ENCODE measurements at regions not wholly inside any gene's neighbourhood (a gene's known extent, or its start where the extent isn't known, plus 50 kb on each side); places are given as distances from the start of the nearest gene placed in this dataset.

- TF ChIP-seq, protein P1, sequence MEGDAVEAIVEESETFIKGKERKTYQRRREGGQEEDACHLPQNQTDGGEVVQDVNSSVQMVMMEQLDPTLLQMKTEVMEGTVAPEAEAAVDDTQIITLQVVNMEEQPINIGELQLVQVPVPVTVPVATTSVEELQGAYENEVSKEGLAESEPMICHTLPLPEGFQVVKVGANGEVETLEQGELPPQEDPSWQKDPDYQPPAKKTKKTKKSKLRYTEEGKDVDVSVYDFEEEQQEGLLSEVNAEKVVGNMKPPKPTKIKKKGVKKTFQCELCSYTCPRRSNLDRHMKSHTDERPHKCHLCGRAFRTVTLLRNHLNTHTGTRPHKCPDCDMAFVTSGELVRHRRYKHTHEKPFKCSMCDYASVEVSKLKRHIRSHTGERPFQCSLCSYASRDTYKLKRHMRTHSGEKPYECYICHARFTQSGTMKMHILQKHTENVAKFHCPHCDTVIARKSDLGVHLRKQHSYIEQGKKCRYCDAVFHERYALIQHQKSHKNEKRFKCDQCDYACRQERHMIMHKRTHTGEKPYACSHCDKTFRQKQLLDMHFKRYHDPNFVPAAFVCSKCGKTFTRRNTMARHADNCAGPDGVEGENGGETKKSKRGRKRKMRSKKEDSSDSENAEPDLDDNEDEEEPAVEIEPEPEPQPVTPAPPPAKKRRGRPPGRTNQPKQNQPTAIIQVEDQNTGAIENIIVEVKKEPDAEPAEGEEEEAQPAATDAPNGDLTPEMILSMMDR (IDR thresholded peaks at IDR 0.05): no peak
- no peak for TF ChIP-seq POLR2A (IDR thresholded peaks at IDR 0.05)
These were observed 171.6 kb upstream of the NR2F2 start for GRCh38 chr15:96158938-96159337.
